Small intestine (tissue), 7 donors: ENCODE measurements at regions not wholly inside any gene's neighbourhood (a gene's known extent, or its start where the extent isn't known, plus 50 kb on each side); places are given as distances from the start of the nearest gene placed in this dataset.
A peak's percentile ranks its signal among the peaks of the same experiment; 100 is the strongest.

Experiments used
- DNase-seq, 2 donors: peaks; one replicate each; pipeline versions ENCODE4 v3.0.0 to v3.0.0-alpha.2; 2013
- FAIRE-seq: peaks from 2 replicates; lab custom pipeline; 2012; peaks lifted over from hg19 to GRCh38; lab: Jason Lieb, UNC
- H3K27ac ChIP-seq, 3 donors: one replicate each; pipeline ENCODE4 v1.5.1; 2013; ENCODE audit warnings: low read length in 2 of 3, mild to moderate bottlenecking in 2 of 3, control low read depth in 1 of 3, inconsistent platforms in 1 of 3, low read depth in 1 of 3, moderate library complexity in 1 of 3
- H3K27me3 ChIP-seq, 3 donors: one replicate each; pipeline ENCODE4 v1.6.1; 2013; ENCODE audit warnings: low read length in 3 of 3, inconsistent platforms in 1 of 3; ENCODE audit not compliant: control insufficient read depth in 3 of 3, insufficient read depth in 3 of 3
- H3K36me3 ChIP-seq, 3 donors: one replicate each; pipeline ENCODE4 v1.6.1; 2013; ENCODE audit warnings: low read length in 3 of 3, inconsistent platforms in 1 of 3, low read depth in 1 of 3, mild to moderate bottlenecking in 1 of 3, moderate library complexity in 1 of 3; ENCODE audit not compliant: control insufficient read depth in 3 of 3, insufficient read depth in 2 of 3
- H3K4me1 ChIP-seq, 3 donors: one replicate each; pipeline ENCODE4 v1.6.1; 2013; ENCODE audit warnings: low read length in 2 of 3, inconsistent platforms in 1 of 3, low read depth in 1 of 3, mild to moderate bottlenecking in 1 of 3, moderate library complexity in 1 of 3; ENCODE audit not compliant: control insufficient read depth in 3 of 3, insufficient read depth in 2 of 3
- H3K4me3 ChIP-seq, 3 donors: one replicate each; pipeline ENCODE4 v1.5.1; 2013; ENCODE audit warnings: low read length in 3 of 3, control low read depth in 1 of 3, inconsistent platforms in 1 of 3, low read depth in 1 of 3, mild to moderate bottlenecking in 1 of 3, moderate library complexity in 1 of 3
- H3K9me3 ChIP-seq, 2 donors: one replicate each; pipeline ENCODE4 v1.6.1; 2013; ENCODE audit warnings: low read depth in 1 of 2, low read length in 1 of 2; ENCODE audit not compliant: control insufficient read depth in 2 of 2, insufficient read depth in 1 of 2
- WGBS, 3 donors: extraction: QIAGEN DNeasy Blood & Tissue Kit; methylation state at CpG; one replicate each; pipeline ENCODE4 v1.1.7; 2013; 5-methylcytosine and 5-hydroxymethylcytosine counted together
- donor health status: healthy with polysubstance abuse.
- donor health status: control.
- donor health status: control.
- donor health status: Bipolar disorder and iron deficiency.
- donor health status: healthy.

GRCh38 chr18:2316082-2316750, 255.1 kb downstream of the METTL4 start:
- peak overlapping the region in 1 of 3 donors; percentile 24 for H3K27ac ChIP-seq
- WGBS, 3 donors: 65 to 70% (median 66%) methylated on average over 3 of the region's 3 CpGs
- peaks cover 0 to 3% (median 0%) of the 10 kb centered on the region in 3 donors for H3K4me1 ChIP-seq
- H3K9me3 ChIP-seq: peaks cover 0 to 9% of the 10 kb centered on the region in 2 donors
- H3K4me3 ChIP-seq: no peak overlapping the region
- peaks cover 0 to 3% (median 0%) of the 10 kb centered on the region in 3 donors for H3K27me3 ChIP-seq
- H3K36me3 ChIP-seq: no peaks in the 10 kb centered on the region
- DNase-seq (no peak), FAIRE-seq (no peak)

- peaks cover 0 to 3% (median 0%) of the 10 kb centered on the region in 3 donors for H3K27me3 ChIP-seq
- no peak for FAIRE-seq
- WGBS, 3 donors: 7 to 42% (median 21%) methylated on average over 5 of the region's 5 CpGs
- H3K4me1 ChIP-seq: peaks cover 0 to 3% (median 0%) of the 10 kb centered on the region in 3 donors
- H3K27ac ChIP-seq: peak overlapping the region in 1 of 3 donors; percentile 24
- no peak overlapping the region for H3K4me3 ChIP-seq
- peaks cover 0 to 9% of the 10 kb centered on the region in 2 donors for H3K9me3 ChIP-seq
- no peaks in the 10 kb centered on the region for H3K36me3 ChIP-seq
- DNase-seq: peak; percentile 60 to 89
These were observed 254.3 kb downstream of the METTL4 start for GRCh38 chr18:2316751-2317696.

- H3K36me3 ChIP-seq: no peaks in the 10 kb centered on the region
- H3K4me3 ChIP-seq: no peak overlapping the region
- H3K9me3 ChIP-seq: peaks cover 0 to 4% of the 10 kb centered on the region in 2 donors
- no peak overlapping the region for H3K27ac ChIP-seq
- H3K4me1 ChIP-seq: peaks cover 0 to 4% (median 0%) of the 10 kb centered on the region in 3 donors
- no peak for FAIRE-seq
- peaks cover 0 to 4% (median 0%) of the 10 kb centered on the region in 3 donors for H3K27me3 ChIP-seq
- DNase-seq: no peak
These were observed 246.8 kb downstream of the METTL4 start for GRCh38 chr18:2324459-2324858.

GRCh38 chr18:2325308-2325849, 245.9 kb downstream of the METTL4 start:
- Histone ChIP-seq H3K4me3 (no peak overlapping the region), H3K36me3 (no peaks in the 10 kb centered on the region), H3K9me3 (no peaks in the 10 kb centered on the region), H3K4me1 (peaks cover 0 to 4% (median 0%) of the 10 kb centered on the region in 3 donors), H3K27ac (peak overlapping the region in 1 of 3 donors; percentile 34), H3K27me3 (peaks cover 0 to 4% (median 0%) of the 10 kb centered on the region in 3 donors)
- WGBS, 3 donors: 29 to 58% (median 36%) methylated on average over 4 of the region's 4 CpGs
- FAIRE-seq: no peak
- DNase-seq: peak in 1 of 2 donors; percentile 49

- Histone ChIP-seq H3K27me3 (peaks cover 0 to 4% (median 0%) of the 10 kb centered on the region in 3 donors), H3K4me1 (peaks cover 0 to 4% (median 0%) of the 10 kb centered on the region in 3 donors), H3K27ac (peak overlapping the region in 1 of 3 donors; percentile 34), H3K4me3 (no peak overlapping the region), H3K36me3 (no peaks in the 10 kb centered on the region), H3K9me3 (no peaks in the 10 kb centered on the region)
- FAIRE-seq (no peak), DNase-seq (no peak)
- 86 to 89% (median 88%) methylated on average over 1 of the region's 1 CpG for WGBS, 3 donors
These were observed 245.4 kb downstream of the METTL4 start for GRCh38 chr18:2325933-2326332.

- FAIRE-seq: no peak
- 44 to 64% (median 49%) methylated on average over 6 of the region's 6 CpGs for WGBS, 3 donors
- H3K9me3 ChIP-seq: no peaks in the 10 kb centered on the region
- H3K27ac ChIP-seq: no peak overlapping the region
- no peaks in the 10 kb centered on the region for H3K36me3 ChIP-seq
- no peak overlapping the region for H3K4me3 ChIP-seq
- no peak for DNase-seq
- H3K4me1 ChIP-seq: peaks cover 0 to 4% (median 0%) of the 10 kb centered on the region in 3 donors
- H3K27me3 ChIP-seq: peaks cover 0 to 4% (median 0%) of the 10 kb centered on the region in 3 donors
These were observed 244.3 kb downstream of the METTL4 start for GRCh38 chr18:2326999-2327398.

- no peaks in the 10 kb centered on the region for H3K36me3 ChIP-seq
- DNase-seq: no peak
- WGBS, 3 donors: 38 to 56% (median 38%) methylated on average over 2 of the region's 2 CpGs
- H3K9me3 ChIP-seq: no peaks in the 10 kb centered on the region
- peaks cover 0 to 2% (median 0%) of the 10 kb centered on the region in 3 donors for H3K4me1 ChIP-seq
- H3K27me3 ChIP-seq: peaks cover 0 to 4% (median 0%) of the 10 kb centered on the region in 3 donors
- H3K4me3 ChIP-seq: no peak overlapping the region
- FAIRE-seq: no peak
- no peak overlapping the region for H3K27ac ChIP-seq
These were observed 240.5 kb downstream of the METTL4 start for GRCh38 chr18:2330764-2331163.

- Histone ChIP-seq H3K4me1 (no peaks in the 10 kb centered on the region), H3K27me3 (peaks cover 0 to 4% (median 0%) of the 10 kb centered on the region in 3 donors), H3K9me3 (no peaks in the 10 kb centered on the region), H3K36me3 (no peaks in the 10 kb centered on the region), H3K4me3 (no peak overlapping the region), H3K27ac (no peak overlapping the region)
- WGBS, 3 donors: 84 to 93% (median 84%) methylated on average over 4 of the region's 4 CpGs
- DNase-seq (no peak), FAIRE-seq (no peak)
These were observed 239.8 kb downstream of the METTL4 start for GRCh38 chr18:2331491-2331890.
